ENCODE measurements at regions not wholly inside any gene's neighbourhood (a gene's known extent, or its start where the extent isn't known, plus 50 kb on each side); places are given as distances from the start of the nearest gene placed in this dataset.

GRCh38 chr6:21323577-21323976 lies 270.0 kb upstream of the SOX4 start:
- Histone ChIP-seq H3K36me3 (no peaks in the 10 kb centered on the region), H3K4me1 (no peaks in the 10 kb centered on the region), H3K9me3 (no peaks in the 10 kb centered on the region), H3K27ac (no peak overlapping the region), H3K27me3 (no peaks in the 10 kb centered on the region), H3K4me3 (no peak overlapping the region)
- no peak for DNase-seq (ENCODE audit: low spot score in 2 of 2)
- intact Hi-C loops (cut with DNase I; ENCODE audit: low total_unique reads), result no loop called here
- TF ChIP-seq CTCF (IDR thresholded peaks at IDR 0.05) (no peak), POLR2A (IDR thresholded peaks at IDR 0.05) (no peak), POLR2AphosphoS5 (IDR thresholded peaks at IDR 0.05) (no peak)

GRCh38 chr6:21325201-21325856 lies 268.2 kb upstream of the SOX4 start:
- Histone ChIP-seq H3K4me1 (no peaks in the 10 kb centered on the region), H3K27me3 (no peaks in the 10 kb centered on the region), H3K27ac (no peak overlapping the region), H3K36me3 (no peaks in the 10 kb centered on the region), H3K4me3 (no peak overlapping the region), H3K9me3 (no peaks in the 10 kb centered on the region)
- intact Hi-C loops (cut with DNase I; ENCODE audit: low total_unique reads), result no loop called here
- TF ChIP-seq POLR2AphosphoS5 (IDR thresholded peaks at IDR 0.05) (no peak), POLR2A (IDR thresholded peaks at IDR 0.05) (no peak), CTCF (IDR thresholded peaks at IDR 0.05) (no peak)
- DNase-seq (ENCODE audit: low spot score in 2 of 2), result no peak

- intact Hi-C loops (cut with DNase I; ENCODE audit: low total_unique reads), result no loop called here
- H3K4me1 ChIP-seq, result no peaks in the 10 kb centered on the region
- no peak overlapping the region for H3K4me3 ChIP-seq
- no peak for DNase-seq (ENCODE audit: low spot score in 2 of 2)
- no peaks in the 10 kb centered on the region for H3K27me3 ChIP-seq
- no peaks in the 10 kb centered on the region for H3K9me3 ChIP-seq
- TF ChIP-seq POLR2AphosphoS5 (IDR thresholded peaks at IDR 0.05) (no peak), POLR2A (IDR thresholded peaks at IDR 0.05) (no peak), CTCF (IDR thresholded peaks at IDR 0.05) (no peak)
- no peak overlapping the region for H3K27ac ChIP-seq
- no peaks in the 10 kb centered on the region for H3K36me3 ChIP-seq
Observed at GRCh38 chr6:21327326-21328112, 266.0 kb upstream of the SOX4 start.

- Histone ChIP-seq H3K4me1 (no peaks in the 10 kb centered on the region), H3K27ac (peak overlapping the region in 1 of 2 donors; percentile 54), H3K27me3 (no peaks in the 10 kb centered on the region), H3K4me3 (no peak overlapping the region), H3K9me3 (no peaks in the 10 kb centered on the region), H3K36me3 (no peaks in the 10 kb centered on the region)
- TF ChIP-seq POLR2A (IDR thresholded peaks at IDR 0.05) (no peak), POLR2AphosphoS5 (IDR thresholded peaks at IDR 0.05) (peak in 1 of 3 donors; percentile 36), CTCF (IDR thresholded peaks at IDR 0.05) (no peak)
- DNase-seq (ENCODE audit: low spot score in 2 of 2), result peak in 1 of 2 donors; percentile 53
- intact Hi-C loops (cut with DNase I; ENCODE audit: low total_unique reads), result no loop called here
Observed at GRCh38 chr6:21331235-21331634, 262.3 kb upstream of the SOX4 start.

GRCh38 chr6:21332077-21332476 lies 261.5 kb upstream of the SOX4 start:
- Histone ChIP-seq H3K27me3 (no peaks in the 10 kb centered on the region), H3K36me3 (no peaks in the 10 kb centered on the region), H3K4me1 (no peaks in the 10 kb centered on the region), H3K9me3 (no peaks in the 10 kb centered on the region), H3K27ac (peak overlapping the region in 1 of 2 donors; percentile 23), H3K4me3 (no peak overlapping the region)
- no peak for TF ChIP-seq POLR2AphosphoS5 (IDR thresholded peaks at IDR 0.05)
- peak in 1 of 3 donors; percentile 11 for TF ChIP-seq CTCF (IDR thresholded peaks at IDR 0.05)
- DNase-seq (ENCODE audit: low spot score in 2 of 2), result no peak
- intact Hi-C loops (cut with DNase I; ENCODE audit: low total_unique reads), result no loop called here
